AG08395 (cell line): ENCODE measurements at regions not wholly inside any gene's neighbourhood (a gene's known extent, or its start where the extent isn't known, plus 50 kb on each side); places are given as distances from the start of the nearest gene placed in this dataset.

ENCODE experiments used
- DNase-seq: peaks from one replicate; pipeline ENCODE4 v3.0.0; 2012; ENCODE audit warnings: mixed read lengths, low spot score

GRCh38 chr4:30875658-30876269 lies 155.6 kb downstream of the PCDH7 start:
- no peak for DNase-seq

GRCh38 chr4:30879855-30880598 lies 159.9 kb downstream of the PCDH7 start:
- no peak for DNase-seq

DNA sequence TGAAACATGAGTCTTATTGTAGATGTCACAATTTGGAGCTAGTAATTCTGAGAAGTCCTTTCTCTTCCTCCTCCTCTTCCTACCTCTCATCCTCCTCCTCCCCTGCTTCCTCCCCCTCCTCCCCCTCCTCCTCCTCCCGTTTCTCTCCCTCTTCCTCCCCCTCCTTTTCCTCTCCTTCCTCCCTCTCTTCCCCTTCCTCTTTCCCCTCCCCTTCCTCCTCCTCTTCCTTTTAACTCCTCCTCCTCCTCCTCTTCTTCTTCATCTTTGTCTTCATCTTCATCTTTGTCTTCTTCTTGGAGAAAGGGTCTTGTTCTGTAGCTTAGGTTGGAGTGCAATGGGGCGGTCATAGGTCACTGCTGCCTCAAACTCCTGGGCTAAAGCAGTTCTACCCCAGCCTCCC lies 161.8 kb downstream of the PCDH7 start:
- DNase-seq: no peak

DNA sequence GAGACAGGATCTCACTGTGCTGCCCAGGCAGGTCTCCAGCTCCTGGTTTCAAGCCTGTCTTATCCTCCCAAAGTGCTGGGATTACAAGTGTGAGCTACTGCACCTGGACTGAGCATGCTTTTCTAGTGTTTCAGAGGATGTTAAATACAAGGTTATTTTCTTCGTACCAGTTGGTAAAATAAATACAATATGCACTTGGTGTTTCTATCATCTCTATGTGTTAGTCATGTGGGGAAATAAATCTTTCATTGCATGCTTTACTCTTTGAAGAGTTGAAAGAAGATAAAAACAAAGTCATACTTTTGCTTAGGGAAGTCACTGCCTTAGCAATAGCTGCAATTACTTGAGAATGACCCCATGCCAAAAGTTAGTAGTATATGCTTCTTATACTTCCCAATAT lies 162.3 kb downstream of the PCDH7 start:
- DNase-seq: no peak

GRCh38 chr4:30882995-30883675 lies 163.0 kb downstream of the PCDH7 start:
- no peak for DNase-seq

GRCh38 chr4:30901461-30902451 lies 181.6 kb downstream of the PCDH7 start:
- DNase-seq: no peak

- no peak for DNase-seq
Measured at GRCh38 chr4:30903502-30904214, 183.5 kb downstream of the PCDH7 start.

GRCh38 chr4:30904215-30904555 lies 184.0 kb downstream of the PCDH7 start:
- DNase-seq: no peak

DNA sequence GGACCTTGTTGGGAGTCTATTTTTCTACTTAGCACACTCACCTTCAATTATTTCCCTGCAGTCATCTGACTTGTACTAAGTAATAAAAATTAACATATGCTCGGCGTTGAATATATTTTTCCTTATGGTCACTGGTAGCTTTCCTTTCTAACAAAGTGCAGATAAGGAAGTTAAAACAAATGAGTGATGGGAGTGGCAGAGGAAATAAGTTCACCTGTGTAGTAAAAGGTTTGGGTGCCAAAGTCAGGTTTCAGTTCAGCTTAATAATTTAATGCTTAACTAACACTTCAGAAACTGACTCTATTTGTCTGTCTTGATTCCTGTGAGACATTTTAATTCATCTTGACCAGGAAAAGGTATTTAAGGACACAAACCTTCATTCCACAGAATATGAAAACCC lies 184.4 kb downstream of the PCDH7 start:
- DNase-seq: no peak

GRCh38 chr4:30912098-30912714 lies 192.0 kb downstream of the PCDH7 start:
- no peak for DNase-seq

- DNase-seq: no peak
Measured at GRCh38 chr4:30916337-30917274, 196.4 kb downstream of the PCDH7 start.

GRCh38 chr4:30917946-30918345 lies 197.8 kb downstream of the PCDH7 start:
- no peak for DNase-seq

DNA sequence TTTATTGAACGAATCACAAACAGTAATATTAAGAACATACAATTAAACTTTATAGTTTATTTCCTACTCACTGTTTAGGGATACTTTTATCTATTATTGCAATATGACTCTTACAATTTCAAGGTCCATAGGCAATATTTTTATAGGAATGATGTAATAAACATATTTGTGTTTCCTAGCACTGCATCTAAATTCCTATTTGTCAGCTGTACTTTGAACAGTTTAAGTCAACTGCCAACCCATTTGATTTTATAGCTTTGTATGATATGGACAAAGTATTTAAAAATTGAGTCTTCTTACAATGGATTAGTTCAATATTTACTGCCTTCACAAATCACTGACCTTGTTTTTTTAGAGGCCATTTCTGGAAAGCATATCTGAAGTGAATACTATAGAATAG lies 199.3 kb downstream of the PCDH7 start:
- no peak for DNase-seq

- DNase-seq: no peak
Measured at GRCh38 chr4:30920043-30920442, 199.9 kb downstream of the PCDH7 start.

DNA sequence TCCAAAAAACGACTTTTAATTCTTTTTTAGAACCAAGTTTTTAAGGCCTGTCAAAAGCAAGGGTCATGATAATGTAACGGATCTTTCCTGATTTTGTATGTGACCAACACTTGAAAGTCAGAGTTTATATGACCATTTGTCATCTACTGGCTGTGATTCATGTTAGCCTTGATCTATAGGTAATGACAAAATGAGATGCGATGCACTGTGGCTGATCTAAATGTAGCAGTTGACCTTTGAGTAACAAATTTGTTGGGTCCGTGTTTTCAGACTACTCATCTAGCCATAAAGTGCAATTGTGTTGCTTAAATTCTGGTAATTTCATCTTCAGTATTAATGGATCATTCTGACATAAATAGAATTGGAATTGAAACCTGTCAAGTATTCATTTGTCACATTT lies 202.5 kb downstream of the PCDH7 start:
- no peak for DNase-seq

GRCh38 chr4:30924495-30924894 lies 204.3 kb downstream of the PCDH7 start:
- DNase-seq: no peak

GRCh38 chr4:30929649-30930048 lies 209.5 kb downstream of the PCDH7 start:
- DNase-seq: no peak

DNA sequence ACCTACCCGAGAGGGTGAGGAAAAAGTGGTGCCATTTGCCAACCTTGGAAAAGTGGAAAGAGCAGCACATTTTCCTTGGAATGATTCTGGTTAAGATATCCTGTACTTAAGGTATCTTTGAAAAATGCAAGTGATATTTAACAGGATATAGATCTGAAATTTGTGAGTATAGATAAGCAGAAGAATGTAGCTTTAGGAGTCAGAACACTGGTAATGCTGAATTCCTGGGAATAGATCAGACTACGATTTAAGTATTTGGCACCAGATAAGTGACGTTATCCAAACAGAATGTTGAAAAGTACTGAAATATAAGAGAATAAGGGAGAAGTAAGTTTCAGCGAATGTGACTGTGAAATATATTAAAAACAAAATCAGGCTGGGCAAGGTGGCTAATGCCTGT lies 210.1 kb downstream of the PCDH7 start:
- no peak for DNase-seq

DNA sequence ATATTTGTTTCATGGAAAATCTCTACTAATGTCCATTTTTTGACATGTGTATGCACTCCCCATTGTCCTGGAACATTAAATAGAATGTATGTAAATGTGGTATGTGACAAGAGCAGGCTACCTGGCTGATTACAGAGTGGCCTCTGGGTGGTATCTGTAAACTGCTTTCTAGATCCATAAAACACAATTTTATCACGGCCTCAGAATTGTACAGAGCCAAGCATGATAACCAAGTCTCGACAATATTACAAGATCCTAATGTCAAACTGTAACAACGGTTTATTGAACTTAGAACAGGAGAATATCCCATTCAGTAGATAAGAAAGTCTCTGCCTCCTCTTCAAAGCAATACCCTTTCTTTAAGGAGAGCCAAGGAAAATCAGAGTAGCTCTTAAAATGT lies 212.4 kb downstream of the PCDH7 start:
- no peak for DNase-seq

GRCh38 chr4:30939069-30939468 lies 218.9 kb downstream of the PCDH7 start:
- no peak for DNase-seq
